ENCODE measurements at regions not wholly inside any gene's neighbourhood (a gene's known extent, or its start where the extent isn't known, plus 50 kb on each side); places are given as distances from the start of the nearest gene placed in this dataset.

DNA sequence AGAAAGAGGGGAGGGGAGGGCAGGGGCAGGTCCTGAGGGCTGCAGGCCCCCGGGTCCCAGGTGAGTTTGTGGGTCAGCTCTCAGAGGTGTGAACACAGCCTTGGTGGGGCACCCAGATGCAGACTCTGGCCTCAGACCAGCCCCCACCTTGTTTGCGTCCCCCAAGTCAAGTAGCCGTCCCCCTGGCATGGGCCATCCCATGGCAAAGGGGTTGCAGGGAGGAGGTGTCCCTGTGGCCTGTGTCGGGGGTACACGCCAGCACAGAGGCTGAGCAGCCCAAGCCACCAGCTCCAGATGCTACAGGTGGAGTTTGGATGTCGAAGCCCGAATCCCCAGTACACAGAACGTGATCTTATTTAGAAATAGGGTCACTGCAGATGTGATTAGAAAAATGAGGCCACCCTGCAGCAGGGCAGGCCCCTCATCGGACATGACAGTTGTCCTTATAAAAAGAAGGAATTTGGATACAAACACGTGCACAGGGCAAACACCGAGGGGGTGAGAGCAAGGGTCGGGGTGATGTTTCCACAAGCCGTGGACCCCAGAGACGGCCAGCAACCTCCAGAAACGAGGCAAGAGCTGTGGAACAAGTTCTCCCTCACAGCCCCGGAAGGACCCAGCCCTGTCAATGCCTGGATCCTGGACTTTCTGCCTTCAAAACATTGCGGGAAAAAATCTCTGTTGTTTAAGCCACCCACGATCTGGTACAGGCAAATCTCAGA lies 141.2 kb upstream of the C14orf180 start:
- intact Hi-C loops (cut with micrococcal nuclease), result no loop called here
- DNase-seq, result no peak
- ATAC-seq, result no peak

DNA sequence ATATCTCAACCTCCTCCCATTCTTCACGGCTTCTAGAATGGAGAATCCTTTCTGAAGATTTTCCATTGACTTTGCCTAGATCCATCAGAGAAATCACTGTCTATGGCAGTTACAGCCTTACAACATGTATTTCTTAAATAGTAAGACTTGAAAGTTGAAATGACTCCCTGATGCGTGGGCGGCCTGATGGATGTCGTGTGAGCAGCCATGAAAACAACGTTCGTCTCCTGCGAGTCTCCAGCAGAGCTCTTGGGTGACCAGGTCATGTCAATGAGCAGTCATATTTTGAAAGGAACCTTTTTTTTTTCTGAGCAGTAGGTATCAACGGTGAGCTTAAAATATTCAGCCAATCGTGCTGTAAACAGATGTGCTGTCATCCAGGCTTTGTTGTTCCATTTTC lies 139.9 kb upstream of the C14orf180 start:
- intact Hi-C loops (cut with micrococcal nuclease), result no loop called here
- DNase-seq (no peak), ATAC-seq (no peak)

DNA sequence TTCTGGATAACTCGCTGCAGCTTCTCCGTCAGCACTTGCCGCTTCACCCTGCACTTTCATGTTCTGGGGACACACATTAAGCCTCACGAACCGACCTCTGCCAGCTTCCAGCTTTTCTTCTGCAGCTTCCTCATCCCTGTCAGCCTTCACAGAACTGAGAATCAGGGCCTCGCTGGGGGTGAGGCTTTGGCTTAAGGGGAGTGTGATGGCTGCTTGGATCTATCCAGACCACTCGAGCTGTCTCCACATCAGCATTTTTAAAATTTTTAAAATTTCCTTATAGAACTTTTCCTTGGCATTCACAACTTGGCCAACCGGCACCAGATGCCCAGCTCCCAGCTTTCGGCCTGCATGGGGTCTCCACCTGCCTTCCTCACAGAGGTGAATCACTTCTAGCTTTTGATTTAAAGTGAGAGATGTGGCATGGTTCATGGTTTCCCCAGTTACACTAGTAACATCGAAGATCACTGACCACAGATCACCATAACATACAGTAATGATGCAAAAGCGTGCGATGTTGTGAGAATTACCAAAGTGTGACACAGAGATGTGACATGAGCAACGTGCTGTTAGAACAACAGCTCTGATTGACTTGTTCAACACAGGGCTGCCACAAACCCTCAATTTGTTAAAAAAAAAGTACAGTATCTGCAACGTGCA lies 139.1 kb upstream of the C14orf180 start:
- ATAC-seq (no peak), DNase-seq (no peak)
- intact Hi-C loops (cut with micrococcal nuclease), result no loop called here

DNA sequence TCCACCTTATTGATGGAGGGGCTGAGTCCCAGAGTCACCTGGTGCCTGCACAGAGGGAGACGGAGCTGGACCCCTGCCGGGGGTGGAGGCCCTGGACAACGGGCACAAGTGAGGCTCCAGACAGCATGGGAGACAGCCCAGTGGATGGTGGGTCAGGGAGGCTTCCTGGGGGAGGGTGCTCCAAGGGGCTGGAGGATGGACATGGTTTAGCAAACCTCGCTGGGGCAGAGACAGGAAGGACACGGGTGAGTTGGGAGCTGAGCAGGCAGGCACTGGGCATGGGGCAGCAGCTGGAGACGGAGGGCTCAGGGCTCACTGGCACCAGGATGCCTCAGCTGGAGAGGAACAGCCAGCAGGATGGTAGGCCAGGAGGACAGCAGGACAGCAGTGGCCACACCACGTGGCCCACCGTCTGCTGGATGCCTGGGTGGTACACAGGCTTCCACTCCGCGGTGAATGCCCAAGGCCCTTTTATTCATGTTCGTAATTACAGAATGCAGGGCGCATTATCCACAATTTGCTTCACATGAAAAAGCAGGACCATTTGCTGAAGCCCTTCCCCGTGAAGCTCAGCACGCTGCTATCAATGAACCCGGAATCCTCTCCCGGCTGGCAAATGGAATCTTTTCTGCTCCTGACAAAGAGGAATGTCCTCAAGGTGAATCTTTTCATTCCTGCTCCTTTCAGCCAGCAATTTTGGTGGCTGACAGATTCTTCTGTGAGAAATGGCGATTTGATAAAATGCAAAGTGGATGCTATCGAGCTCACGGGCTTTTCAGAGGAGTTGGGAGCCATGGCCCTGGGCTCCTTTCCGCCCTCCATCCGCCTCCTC lies 138.1 kb upstream of the C14orf180 start:
- ATAC-seq, result no peak
- intact Hi-C loops (cut with micrococcal nuclease), result no loop called here
- DNase-seq, result no peak

DNA sequence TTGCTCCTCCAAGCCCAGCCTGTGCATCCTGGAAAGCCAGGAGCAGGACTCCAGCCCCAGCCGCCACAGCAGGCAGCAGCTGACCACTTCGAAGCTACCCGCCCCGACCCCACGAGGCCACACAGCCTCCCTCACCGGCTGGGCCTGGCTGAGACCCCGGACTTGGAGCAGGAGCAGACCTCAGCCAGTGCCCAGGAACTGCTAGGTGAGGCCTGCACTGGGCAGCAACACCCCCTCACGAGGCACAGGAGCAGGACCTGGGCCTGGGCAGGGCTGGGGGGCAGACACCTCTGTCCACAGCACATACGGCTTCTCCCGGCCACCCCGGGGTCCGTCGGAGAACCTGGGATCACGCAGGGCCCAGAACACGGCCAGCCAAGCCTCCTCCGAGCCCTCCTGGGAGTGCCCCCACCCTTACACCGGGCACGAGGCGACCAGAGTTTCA lies 137.4 kb upstream of the C14orf180 start:
- intact Hi-C loops (cut with micrococcal nuclease), result no loop called here
- no peak for DNase-seq
- no peak for ATAC-seq

DNA sequence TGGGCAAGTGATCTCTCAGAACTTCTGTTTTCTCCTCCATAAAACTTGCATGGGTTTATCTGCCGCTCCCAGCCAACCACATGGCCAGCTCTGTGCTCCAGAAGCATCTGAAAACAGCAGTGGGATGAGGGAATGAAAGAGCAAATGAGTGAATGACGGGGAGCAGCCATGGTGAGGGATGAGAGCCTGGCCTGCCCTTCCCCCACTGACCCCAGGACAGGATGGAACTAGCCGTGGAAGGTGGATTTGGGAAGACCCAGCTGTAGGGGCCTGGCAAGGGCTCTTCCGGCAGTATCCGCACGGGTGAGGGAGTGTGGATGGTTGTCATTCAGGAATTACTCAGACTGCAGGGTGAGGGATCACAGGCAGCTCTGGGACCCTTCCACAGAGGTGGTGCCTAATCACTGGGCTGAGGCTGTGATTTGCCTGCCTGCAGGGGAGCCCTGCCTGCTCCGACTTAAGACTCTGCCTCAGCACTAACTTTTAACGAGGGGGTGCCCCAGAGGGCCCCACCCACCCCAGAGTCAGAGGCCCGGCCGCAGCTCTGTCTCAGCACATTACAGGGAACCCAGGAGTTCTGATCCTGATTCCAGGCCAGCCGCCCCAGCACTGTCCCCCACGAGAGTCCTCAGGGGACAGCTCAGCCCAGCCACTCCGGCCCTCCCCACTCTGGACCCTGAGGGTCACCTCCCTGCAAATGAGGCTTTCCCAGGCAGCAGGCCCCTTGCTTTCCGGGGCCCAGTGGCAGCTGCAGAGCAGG lies 136.8 kb upstream of the C14orf180 start:
- ATAC-seq (no peak), DNase-seq (no peak)
- intact Hi-C loops (cut with micrococcal nuclease), result no loop called here

DNA sequence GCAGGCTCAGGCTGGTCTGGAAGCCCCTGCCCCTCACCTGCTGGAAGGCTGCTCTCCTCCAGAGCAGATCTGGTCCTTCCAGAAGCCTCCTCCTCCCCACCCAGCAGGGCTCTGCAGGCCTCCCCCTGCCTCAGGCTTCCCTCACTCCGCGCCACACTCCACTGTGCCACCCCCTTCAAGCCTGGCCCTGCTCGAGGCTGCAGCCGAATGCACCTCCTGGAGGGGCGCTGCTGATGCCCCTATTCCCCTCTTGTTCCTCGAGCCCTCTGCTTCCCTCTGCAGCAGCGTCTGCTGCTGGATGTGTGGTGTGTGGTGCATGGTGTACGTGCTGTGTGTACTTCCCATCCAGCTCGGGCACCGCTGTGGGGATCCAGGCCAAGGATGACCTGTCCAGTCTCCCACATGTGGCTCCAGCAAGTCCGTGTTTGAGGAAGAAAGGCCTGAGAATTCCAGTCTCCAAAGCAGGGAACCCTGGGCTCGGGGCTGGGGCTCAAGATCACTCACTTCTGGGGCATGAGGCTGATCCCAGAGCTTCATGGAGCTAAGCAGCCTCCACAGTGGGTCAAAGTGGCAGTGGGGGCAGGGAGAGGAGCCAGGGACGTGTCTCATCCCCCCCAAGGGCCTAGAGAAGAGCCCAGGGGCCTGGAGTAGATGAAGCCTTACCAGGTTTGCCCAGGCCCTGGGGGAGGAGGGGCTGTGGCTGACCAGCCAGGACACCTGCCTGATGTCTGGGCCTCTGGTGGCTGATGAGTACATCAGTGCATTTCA lies 136.0 kb upstream of the C14orf180 start:
- DNase-seq (no peak), ATAC-seq (no peak)
- intact Hi-C loops (cut with micrococcal nuclease), result no loop called here

DNA sequence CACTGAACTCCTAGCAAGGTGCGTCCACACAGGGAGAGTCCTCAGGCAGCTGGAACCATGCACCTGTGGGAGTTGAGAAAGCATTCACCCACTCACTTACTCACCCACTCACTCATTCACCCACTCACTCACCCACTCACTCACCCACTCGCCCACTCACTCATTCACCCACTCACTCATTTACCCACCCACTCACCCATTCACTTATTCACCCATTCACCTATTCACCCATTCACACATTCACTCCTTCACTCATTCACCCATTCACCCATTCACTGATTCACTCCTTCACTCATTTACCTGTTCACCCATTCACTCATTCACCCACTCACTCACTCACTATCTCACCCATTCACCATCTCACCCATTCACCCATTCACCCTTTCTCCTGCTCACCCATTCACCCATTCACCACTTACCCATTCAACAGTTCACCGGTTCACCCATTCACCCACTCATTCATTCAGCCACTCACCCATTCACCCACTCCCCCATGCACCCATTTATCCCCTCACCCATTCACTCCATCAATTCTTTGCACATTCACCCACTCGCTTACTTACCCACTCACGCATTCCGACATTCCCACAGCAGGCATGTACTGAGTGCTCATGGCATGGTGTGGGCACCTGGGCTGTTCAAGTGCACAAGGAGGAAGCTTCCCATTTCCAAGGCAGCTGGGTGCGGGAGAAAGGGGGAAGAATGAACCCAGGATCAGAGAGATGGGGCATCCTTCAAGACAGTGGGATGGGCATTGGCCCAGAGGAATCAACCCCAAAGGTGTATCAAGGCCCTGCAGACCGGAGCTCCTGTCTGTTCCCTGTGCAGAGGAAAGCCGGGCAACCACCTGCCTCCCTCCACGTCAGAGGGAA lies 135.2 kb upstream of the C14orf180 start:
- no peak for DNase-seq
- no peak for ATAC-seq
- intact Hi-C loops (cut with micrococcal nuclease), result no loop called here

DNA sequence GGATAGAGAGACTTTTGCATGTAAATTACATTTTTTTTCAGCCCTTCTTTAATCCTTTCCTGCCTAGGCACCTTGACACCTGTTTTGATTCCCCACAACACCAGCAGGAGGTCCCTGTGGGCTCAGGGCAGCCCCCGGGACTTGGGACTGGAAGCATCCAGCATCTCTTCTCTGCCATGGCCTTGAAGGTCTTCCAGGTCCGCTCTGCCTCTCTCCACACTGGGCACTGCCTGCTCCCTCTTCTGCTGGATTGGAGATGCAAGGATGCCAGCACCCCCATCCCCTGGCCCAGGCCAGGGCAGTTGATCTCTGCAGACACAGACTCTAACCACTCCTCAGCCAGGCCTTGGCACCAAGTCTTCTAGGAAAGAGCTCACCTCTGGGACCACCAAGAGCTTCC lies 134.5 kb upstream of the C14orf180 start:
- DNase-seq (no peak), ATAC-seq (no peak)
- intact Hi-C loops (cut with micrococcal nuclease), result no loop called here

DNA sequence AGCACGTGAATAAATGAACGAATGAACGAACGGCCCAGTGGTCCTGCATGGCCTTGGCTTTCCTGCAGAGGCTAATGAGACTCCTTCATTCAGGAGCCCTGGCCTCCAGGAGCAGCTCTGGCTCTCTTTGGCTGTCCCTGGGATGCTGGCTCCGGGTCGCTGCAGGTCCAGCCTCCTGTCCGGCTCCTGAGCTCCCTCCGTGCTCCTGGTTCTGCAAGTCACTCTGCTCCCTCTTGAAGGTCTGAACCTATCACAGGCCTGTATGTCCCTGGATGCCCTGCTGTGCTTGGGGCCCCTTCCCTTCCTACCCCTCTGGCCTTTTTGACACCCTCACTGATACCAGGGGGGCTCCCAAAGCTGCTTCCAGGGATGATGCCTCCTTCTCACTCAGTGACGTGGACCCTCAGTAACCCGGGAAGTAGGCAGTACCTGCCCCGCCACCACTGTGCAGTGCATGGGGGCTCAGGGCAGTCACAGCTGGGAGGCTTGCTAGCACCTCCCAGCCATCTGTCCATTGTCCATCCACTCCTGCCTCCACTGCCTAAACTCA lies 133.7 kb upstream of the C14orf180 start:
- intact Hi-C loops (cut with micrococcal nuclease), result no loop called here
- no peak for ATAC-seq
- DNase-seq, result no peak

DNA sequence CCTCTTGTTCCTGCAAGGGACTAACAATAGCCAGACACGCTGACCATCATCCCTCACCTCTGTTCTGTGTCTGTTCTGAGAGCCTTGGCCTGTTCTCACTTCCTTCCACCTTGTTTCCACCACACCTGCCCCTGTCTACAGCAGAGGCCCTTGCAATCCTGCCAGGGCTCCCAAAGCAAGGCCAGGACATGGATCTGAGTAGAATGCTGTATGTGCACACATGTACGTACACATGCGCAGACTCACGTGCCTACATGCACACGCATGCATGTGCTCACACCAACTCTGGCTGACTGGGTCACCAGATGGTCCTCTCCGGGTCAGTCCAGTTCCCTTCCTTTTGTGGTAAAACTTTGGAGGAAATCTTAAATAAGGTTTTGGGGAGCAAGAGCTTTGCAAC lies 133.0 kb upstream of the C14orf180 start:
- ATAC-seq (no peak), DNase-seq (no peak)
- intact Hi-C loops (cut with micrococcal nuclease), result no loop called here

DNA sequence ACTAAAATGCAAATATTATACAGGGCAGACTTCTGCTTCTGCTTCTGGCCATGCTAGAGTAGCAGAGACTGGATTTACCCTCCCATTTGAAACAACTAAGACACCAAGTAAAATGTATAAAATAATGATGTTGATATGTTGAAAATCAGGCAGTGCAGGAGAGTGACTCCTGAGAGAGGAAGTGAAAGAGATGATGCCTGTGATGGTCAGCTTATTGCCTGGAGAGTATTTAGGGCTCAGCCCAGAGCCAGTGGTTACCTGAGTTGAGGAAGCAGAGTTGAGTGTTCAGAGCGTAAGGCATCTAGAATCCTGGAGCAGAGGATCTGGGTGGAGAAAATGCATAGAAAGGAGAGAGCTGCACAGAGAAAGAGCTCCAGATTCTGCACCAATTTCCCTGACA lies 131.8 kb upstream of the C14orf180 start:
- intact Hi-C loops (cut with micrococcal nuclease), result no loop called here
- DNase-seq (no peak), ATAC-seq (no peak)

DNA sequence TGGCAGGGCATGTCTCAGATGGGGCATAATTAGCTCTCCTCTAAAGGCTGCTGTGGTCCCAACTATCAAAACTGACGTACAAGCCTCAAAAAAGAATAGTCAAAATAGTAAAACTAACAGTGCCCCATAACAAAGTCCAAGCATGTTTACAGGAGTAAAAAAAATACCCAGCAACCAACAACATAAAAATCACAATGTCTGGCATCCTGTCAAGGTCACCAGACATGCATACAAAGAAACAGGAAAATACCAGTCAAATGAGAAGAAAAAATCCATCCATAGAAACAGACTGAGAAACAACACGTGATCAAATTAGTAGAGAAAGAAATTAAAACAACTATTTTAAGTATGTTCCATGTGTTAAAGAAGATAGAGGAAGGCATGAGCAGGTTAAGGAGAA lies 131.2 kb upstream of the C14orf180 start:
- ATAC-seq, result no peak
- intact Hi-C loops (cut with micrococcal nuclease), result no loop called here
- no peak for DNase-seq

DNA sequence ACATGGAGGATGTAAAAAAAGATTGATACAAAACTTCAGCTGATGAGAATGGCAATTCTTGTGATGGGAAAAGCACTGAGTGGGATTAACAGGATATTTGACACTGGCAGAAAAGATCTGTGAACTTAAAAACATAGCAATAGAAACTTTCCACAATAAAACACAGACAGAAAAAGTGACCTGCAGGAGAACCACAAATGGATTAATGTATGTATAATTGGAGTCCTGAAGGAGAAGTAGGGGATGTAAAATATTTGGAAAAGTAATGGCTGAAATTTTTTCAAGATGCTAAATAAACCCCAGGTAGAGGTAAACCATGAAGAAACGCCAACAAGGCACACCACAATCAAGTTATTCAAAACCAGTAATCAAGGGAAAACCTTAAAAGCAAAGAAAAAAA lies 130.8 kb upstream of the C14orf180 start:
- no peak for DNase-seq
- no peak for ATAC-seq
- intact Hi-C loops (cut with micrococcal nuclease), result no loop called here

DNA sequence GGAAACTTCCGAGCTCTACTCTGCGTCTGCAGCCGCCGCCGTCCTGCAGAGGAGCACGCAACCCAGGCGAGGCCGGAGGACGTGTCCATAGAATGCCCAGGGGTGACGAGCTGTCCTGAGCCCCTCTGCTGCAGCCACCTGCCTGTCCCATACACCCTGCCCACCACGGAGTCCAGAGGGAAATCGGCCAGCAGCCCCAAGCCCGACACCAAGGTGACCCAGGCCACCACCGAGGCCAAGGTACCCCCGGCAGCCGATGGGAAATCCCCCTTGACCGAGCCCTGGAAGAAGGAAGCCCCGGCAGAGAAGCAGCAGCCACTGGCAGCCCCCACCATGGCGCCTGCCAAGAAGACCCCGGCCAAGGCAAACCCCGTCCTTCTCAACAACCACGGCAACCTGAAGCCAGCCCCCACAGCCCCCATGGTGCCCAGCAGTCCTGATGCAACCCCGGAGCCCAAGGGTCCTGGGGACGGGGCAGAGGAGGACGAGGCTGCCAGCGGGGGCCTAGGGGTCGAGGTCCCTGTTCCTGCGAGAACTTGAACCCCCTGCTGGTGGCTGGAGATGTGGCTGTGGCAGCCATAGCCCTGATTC lies 128.7 kb upstream of the C14orf180 start:
- DNase-seq, result no peak
- intact Hi-C loops (cut with micrococcal nuclease), result no loop called here
- no peak for ATAC-seq

DNA sequence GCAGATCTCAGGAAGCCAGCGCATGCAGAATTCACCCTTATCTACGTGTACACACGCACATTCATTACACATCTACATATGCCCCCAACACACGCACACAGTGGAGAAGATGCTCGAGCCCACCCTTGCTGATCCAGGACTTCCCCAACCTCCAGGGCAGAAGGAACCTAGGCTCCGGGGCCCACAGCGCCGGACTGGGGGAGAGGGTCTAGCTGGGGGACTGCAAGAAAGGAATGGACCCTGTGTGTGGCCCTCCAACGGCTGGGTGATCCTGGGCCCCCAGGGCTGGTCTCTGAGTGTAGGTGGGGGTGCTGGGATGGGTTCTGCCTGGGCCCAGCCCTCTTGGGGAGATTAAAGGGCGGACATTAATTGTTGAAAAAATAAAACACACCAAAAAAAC lies 128.1 kb upstream of the C14orf180 start:
- DNase-seq (no peak), ATAC-seq (no peak)
- intact Hi-C loops (cut with micrococcal nuclease), result no loop called here

DNA sequence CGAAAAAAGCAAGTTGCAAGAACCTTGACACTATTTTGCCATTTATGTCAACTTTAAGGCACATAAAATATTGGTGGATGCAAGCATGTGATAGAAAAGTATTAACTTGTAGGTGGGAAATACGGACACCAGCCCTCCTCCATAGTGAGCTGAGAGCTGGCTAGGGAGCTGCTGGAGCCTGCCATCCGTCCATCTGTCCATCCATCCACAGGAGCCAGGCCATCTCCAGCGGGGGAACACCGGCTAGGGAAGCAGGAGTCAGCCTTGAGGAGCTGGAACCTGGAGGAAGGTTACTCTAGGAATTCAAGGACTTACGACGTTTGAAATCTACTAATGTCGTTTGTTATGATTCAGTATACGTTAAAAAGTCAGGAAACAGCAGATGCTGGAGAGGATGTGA lies 120.7 kb upstream of the C14orf180 start:
- ATAC-seq, result no peak
- no peak for DNase-seq
- intact Hi-C loops (cut with micrococcal nuclease), result no loop called here

Measured in left ventricle myocardium superior (tissue), 1 donor.